GM18498 (cell line): ENCODE measurements at regions not wholly inside any gene's neighbourhood (a gene's known extent, or its start where the extent isn't known, plus 50 kb on each side); places are given as distances from the start of the nearest gene placed in this dataset.

ENCODE experiments used
- ATAC-seq: cut with Tn5 transposase; IDR thresholded peaks from one replicate; pipeline ENCODE4 v1.9.1; 2021; ENCODE audit warnings: mild to moderate bottlenecking, moderate library complexity; ENCODE audit not compliant: unreplicated experiment

- no peak for ATAC-seq
Measured at GRCh38 chr5:88545338-88545737, 276.7 kb upstream of the TMEM161B start.

GRCh38 chr5:88544671-88545070, 276.0 kb upstream of the TMEM161B start:
- no peak for ATAC-seq

GRCh38 chr5:88544136-88544645, 275.5 kb upstream of the TMEM161B start:
- no peak for ATAC-seq

- no peak for ATAC-seq
Measured at GRCh38 chr5:88542786-88543185, 274.1 kb upstream of the TMEM161B start.

- no peak for ATAC-seq
Measured at GRCh38 chr5:88540471-88541115, 271.9 kb upstream of the TMEM161B start.

- no peak for ATAC-seq
Measured at GRCh38 chr5:88539693-88540365, 271.2 kb upstream of the TMEM161B start.

GRCh38 chr5:88539026-88539425, 270.4 kb upstream of the TMEM161B start:
- ATAC-seq, result no peak

- ATAC-seq, result no peak
Measured at GRCh38 chr5:88536146-88536545, 267.5 kb upstream of the TMEM161B start.

- ATAC-seq, result no peak
Measured at GRCh38 chr5:88524941-88525340, 256.3 kb upstream of the TMEM161B start.

- no peak for ATAC-seq
Measured at GRCh38 chr5:88519066-88519465, 250.4 kb upstream of the TMEM161B start.

GRCh38 chr5:88518131-88519016, 249.7 kb upstream of the TMEM161B start:
- no peak for ATAC-seq

GRCh38 chr5:88515881-88516819, 247.5 kb upstream of the TMEM161B start:
- no peak for ATAC-seq

- no peak for ATAC-seq
Measured at GRCh38 chr5:88515068-88515467, 246.4 kb upstream of the TMEM161B start.

- ATAC-seq, result no peak
Measured at GRCh38 chr5:88509403-88509802, 240.8 kb upstream of the TMEM161B start.

- ATAC-seq, result no peak
Measured at GRCh38 chr5:88507261-88507660, 238.6 kb upstream of the TMEM161B start.

- ATAC-seq, result no peak
Measured at GRCh38 chr5:88503406-88503805, 234.8 kb upstream of the TMEM161B start.

- no peak for ATAC-seq
Measured at GRCh38 chr5:88503041-88503345, 234.3 kb upstream of the TMEM161B start.

- ATAC-seq, result peak; percentile 92
Measured at GRCh38 chr5:88502179-88503040, 233.8 kb upstream of the TMEM161B start.

- no peak for ATAC-seq
Measured at GRCh38 chr5:88495810-88496209, 227.2 kb upstream of the TMEM161B start.

GRCh38 chr5:88490874-88491273, 222.2 kb upstream of the TMEM161B start:
- no peak for ATAC-seq
